ENCODE measurements at regions not wholly inside any gene's neighbourhood (a gene's known extent, or its start where the extent isn't known, plus 50 kb on each side); places are given as distances from the start of the nearest gene placed in this dataset.

DNA sequence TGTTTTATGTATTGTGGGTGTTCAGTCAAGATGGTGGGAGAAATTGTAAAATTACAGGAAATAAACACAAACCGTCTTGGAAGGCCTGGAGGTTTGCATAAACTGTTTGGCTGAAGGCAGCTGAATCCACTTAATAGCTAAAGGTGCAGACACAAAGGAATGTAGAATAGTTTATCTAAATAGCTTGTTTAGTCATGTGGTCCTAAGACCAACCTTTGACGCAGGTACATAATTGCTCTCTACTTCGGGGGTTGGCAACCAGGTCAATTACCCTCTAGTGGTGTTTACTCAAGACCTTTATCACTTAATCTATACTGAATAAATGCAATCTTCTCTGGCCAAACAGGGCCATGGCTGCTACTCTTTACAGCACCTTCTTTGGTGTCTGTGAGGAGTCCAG lies 502.8 kb downstream of the IGSF11 start:
- Histone ChIP-seq H3K27ac (no peak overlapping the region), H3K9me3 (ENCODE audit: insufficient read depth, low read depth) (peaks cover 6% of the 10 kb centered on the region; the same call in 1 of the 2 replicates), H3K36me3 (ENCODE audit: low read depth) (no peaks in the 10 kb centered on the region), H3K4me3 (no peak overlapping the region), H3F3A (ENCODE audit: insufficient read depth, low read depth) (no peaks in the 10 kb centered on the region), H3K79me2 (ENCODE audit: low read depth) (no peaks in the 10 kb centered on the region), H3K27me3 (ENCODE audit: insufficient read depth, low read depth) (no peaks in the 10 kb centered on the region), H3K4me1 (replicated peaks; ENCODE audit: insufficient read depth) (peaks cover 8% of the 10 kb centered on the region; the same call in 1 of the 2 replicates), H3K4me2 (no peak overlapping the region), H2AFZ (no peak overlapping the region), H4K20me1 (ENCODE audit: insufficient read depth) (no peaks in the 10 kb centered on the region), H3K9me2 (ENCODE audit: insufficient read depth) (no peaks in the 10 kb centered on the region)
- BruUV-seq (replicated peaks) = no TSS peak
- DNase-seq = no peak
- CTCF ChIA-PET = no interaction called here
- TF ChIP-seq EZH2 (IDR thresholded peaks at IDR 0.05; ENCODE audit: low read depth) (no peak), CTCF (conservative IDR thresholded peaks at IDR 0.05) (no peak)
- intact Hi-C loops (cut with micrococcal nuclease; ENCODE audit: unreplicated experiment) = no loop called here
- POLR2A ChIA-PET (ENCODE audit: unreplicated experiment) = no interaction called here

DNA sequence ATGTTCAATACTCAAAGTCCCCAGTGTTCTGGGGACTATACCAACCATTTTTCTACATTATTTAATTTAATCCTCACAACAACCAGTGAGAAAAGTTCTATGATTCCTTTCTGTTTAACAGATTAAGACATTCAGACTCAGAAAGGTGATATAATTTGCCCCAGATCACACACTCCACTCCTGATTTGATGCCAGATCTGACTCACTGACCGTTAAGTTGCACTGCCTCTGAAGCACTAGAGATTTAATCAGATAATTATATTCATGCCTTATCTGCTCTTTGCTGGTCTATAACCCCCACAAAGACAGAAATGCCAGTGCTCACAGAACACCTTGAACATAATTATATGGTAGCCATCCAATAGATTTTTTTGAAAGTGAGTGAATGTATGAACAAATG lies 501.0 kb downstream of the IGSF11 start:
- ChIA-PET POLR2A (ENCODE audit: unreplicated experiment) (no interaction called here), CTCF (no interaction called here)
- Histone ChIP-seq H3K4me1 (replicated peaks; ENCODE audit: insufficient read depth) (peaks cover 10% of the 10 kb centered on the region; the same call in 1 of the 2 replicates), H3K27ac (no peak overlapping the region), H2AFZ (no peak overlapping the region), H4K20me1 (ENCODE audit: insufficient read depth) (no peaks in the 10 kb centered on the region), H3K4me2 (no peak overlapping the region), H3K79me2 (ENCODE audit: low read depth) (no peaks in the 10 kb centered on the region), H3K36me3 (ENCODE audit: low read depth) (no peaks in the 10 kb centered on the region), H3F3A (ENCODE audit: insufficient read depth, low read depth) (no peaks in the 10 kb centered on the region), H3K4me3 (no peak overlapping the region), H3K9me2 (ENCODE audit: insufficient read depth) (no peaks in the 10 kb centered on the region), H3K9me3 (ENCODE audit: insufficient read depth, low read depth) (peaks cover 6% of the 10 kb centered on the region; the same call in 1 of the 2 replicates), H3K27me3 (ENCODE audit: insufficient read depth, low read depth) (no peaks in the 10 kb centered on the region)
- no TSS peak for BruUV-seq (replicated peaks)
- DNase-seq = no peak
- TF ChIP-seq CTCF (conservative IDR thresholded peaks at IDR 0.05) (no peak), EZH2 (IDR thresholded peaks at IDR 0.05; ENCODE audit: low read depth) (no peak)
- intact Hi-C loops (cut with micrococcal nuclease; ENCODE audit: unreplicated experiment) = no loop called here

DNA sequence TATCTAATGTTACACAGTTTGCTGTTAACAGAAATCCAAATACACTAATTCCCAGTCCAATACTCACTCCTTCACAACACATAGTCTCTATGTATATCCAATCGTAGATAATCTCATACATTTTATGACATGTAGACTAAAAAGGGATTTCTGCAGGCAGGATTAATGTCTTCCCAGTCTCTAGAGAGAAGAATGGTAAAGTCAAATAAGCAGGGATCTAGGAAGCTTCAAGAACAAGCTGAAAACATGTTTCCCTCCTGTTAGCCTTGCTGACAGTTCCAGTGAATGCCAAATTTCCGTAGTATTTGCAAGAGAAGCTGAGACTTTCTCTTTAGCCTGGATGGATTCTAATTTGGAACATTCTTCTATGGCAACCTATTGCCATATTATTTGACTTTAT lies 500.1 kb downstream of the IGSF11 start:
- peaks cover 6% of the 10 kb centered on the region; the same call in 1 of the 2 replicates for H3K9me3 ChIP-seq (ENCODE audit: insufficient read depth, low read depth)
- H3K4me3 ChIP-seq = no peak overlapping the region
- H3K27me3 ChIP-seq (ENCODE audit: insufficient read depth, low read depth) = no peaks in the 10 kb centered on the region
- TF ChIP-seq EZH2 (IDR thresholded peaks at IDR 0.05; ENCODE audit: low read depth) = no peak
- TF ChIP-seq CTCF (conservative IDR thresholded peaks at IDR 0.05) = no peak
- no peak for DNase-seq
- H3K4me2 ChIP-seq = no peak overlapping the region
- H3K27ac ChIP-seq = no peak overlapping the region
- ChIA-PET POLR2A (ENCODE audit: unreplicated experiment) (no interaction called here), CTCF (no interaction called here)
- no TSS peak for BruUV-seq (replicated peaks)
- no peak overlapping the region for H2AFZ ChIP-seq
- no peaks in the 10 kb centered on the region for H3F3A ChIP-seq (ENCODE audit: insufficient read depth, low read depth)
- peaks cover 10% of the 10 kb centered on the region; the same call in 1 of the 2 replicates for H3K4me1 ChIP-seq (replicated peaks; ENCODE audit: insufficient read depth)
- no peaks in the 10 kb centered on the region for H3K79me2 ChIP-seq (ENCODE audit: low read depth)
- intact Hi-C loops (cut with micrococcal nuclease; ENCODE audit: unreplicated experiment) = no loop called here
- no peaks in the 10 kb centered on the region for H3K36me3 ChIP-seq (ENCODE audit: low read depth)
- no peaks in the 10 kb centered on the region for H3K9me2 ChIP-seq (ENCODE audit: insufficient read depth)
- no peaks in the 10 kb centered on the region for H4K20me1 ChIP-seq (ENCODE audit: insufficient read depth)

Data from PC-9 (cell line).